ENCODE measurements at regions not wholly inside any gene's neighbourhood (a gene's known extent, or its start where the extent isn't known, plus 50 kb on each side); places are given as distances from the start of the nearest gene placed in this dataset.

DNA sequence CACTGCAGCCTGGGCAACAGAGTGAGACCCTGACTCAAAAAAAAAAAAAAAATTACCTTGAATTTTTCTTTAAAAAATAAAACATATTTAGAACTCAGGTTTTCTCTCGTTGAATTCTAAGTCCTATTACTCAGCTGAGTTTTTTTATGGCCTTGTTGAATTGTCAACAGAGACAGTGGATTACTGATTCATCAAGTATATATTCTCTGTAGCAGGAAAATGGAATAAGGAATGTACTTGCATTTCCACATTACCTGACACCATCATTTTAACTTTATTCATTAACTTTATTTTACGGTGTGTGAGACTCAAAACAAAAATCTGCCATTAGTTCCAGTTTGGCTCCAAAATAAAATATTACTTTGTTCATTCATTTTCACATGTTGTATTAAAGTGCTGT lies 53.8 kb upstream of the APP start:
- TF ChIP-seq, protein P1, sequence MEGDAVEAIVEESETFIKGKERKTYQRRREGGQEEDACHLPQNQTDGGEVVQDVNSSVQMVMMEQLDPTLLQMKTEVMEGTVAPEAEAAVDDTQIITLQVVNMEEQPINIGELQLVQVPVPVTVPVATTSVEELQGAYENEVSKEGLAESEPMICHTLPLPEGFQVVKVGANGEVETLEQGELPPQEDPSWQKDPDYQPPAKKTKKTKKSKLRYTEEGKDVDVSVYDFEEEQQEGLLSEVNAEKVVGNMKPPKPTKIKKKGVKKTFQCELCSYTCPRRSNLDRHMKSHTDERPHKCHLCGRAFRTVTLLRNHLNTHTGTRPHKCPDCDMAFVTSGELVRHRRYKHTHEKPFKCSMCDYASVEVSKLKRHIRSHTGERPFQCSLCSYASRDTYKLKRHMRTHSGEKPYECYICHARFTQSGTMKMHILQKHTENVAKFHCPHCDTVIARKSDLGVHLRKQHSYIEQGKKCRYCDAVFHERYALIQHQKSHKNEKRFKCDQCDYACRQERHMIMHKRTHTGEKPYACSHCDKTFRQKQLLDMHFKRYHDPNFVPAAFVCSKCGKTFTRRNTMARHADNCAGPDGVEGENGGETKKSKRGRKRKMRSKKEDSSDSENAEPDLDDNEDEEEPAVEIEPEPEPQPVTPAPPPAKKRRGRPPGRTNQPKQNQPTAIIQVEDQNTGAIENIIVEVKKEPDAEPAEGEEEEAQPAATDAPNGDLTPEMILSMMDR (IDR thresholded peaks at IDR 0.05 in 8 of 11, conservative IDR thresholded peaks at IDR 0.05 in 3 of 11), result no peak
- TF ChIP-seq POLR2AphosphoS5 (IDR thresholded peaks at IDR 0.05), result no peak
